D721Med (cell line): ENCODE measurements at regions not wholly inside any gene's neighbourhood (a gene's known extent, or its start where the extent isn't known, plus 50 kb on each side); places are given as distances from the start of the nearest gene placed in this dataset.

Experiments
- DNase-seq: peaks from one replicate; pipeline ENCODE4 v3.0.0; 2011; ENCODE audit warnings: low spot score; ENCODE audit not compliant: insufficient read length
- FAIRE-seq: peaks from 2 replicates; lab custom pipeline; 2011; peaks lifted over from hg19 to GRCh38; lab: Jason Lieb, UNC
- CTCF ChIP-seq: IDR thresholded peaks from 2 replicates; pipeline ENCODE4 v1.5.1; 2012; ENCODE audit warnings: mild to moderate bottlenecking, control low read depth; ENCODE audit not compliant: insufficient read depth; ENCODE audit errors: missing control alignments

- DNase-seq (no peak), FAIRE-seq (no peak)
- TF ChIP-seq CTCF, result no peak
Observed at GRCh38 chr2:187107001-187107400, 258.0 kb upstream of the ZSWIM2 start.

- TF ChIP-seq CTCF, result no peak
- DNase-seq (no peak), FAIRE-seq (no peak)
Observed at GRCh38 chr2:187105218-187105617, 256.2 kb upstream of the ZSWIM2 start.

GRCh38 chr2:187102381-187102780 lies 253.4 kb upstream of the ZSWIM2 start:
- FAIRE-seq (no peak), DNase-seq (no peak)
- TF ChIP-seq CTCF, result no peak

- no peak for TF ChIP-seq CTCF
- no peak for FAIRE-seq
- DNase-seq, result no peak
Observed at GRCh38 chr2:187098154-187098553, 249.2 kb upstream of the ZSWIM2 start.

GRCh38 chr2:187093771-187094412 lies 244.9 kb upstream of the ZSWIM2 start:
- FAIRE-seq (no peak), DNase-seq (no peak)
- TF ChIP-seq CTCF, result no peak

- no peak for TF ChIP-seq CTCF
- DNase-seq (no peak), FAIRE-seq (no peak)
Observed at GRCh38 chr2:187091664-187092063, 242.7 kb upstream of the ZSWIM2 start.

- FAIRE-seq (no peak), DNase-seq (no peak)
- TF ChIP-seq CTCF, result no peak
Observed at GRCh38 chr2:187084524-187084923, 235.6 kb upstream of the ZSWIM2 start.
